Stimulated activated naive B cell treated with anti-CD40 and anti-IgM and Interleukin-4, amounts not matched to agents 10 μg/mL and 1 μg/mL and 100 μg/mL, for 72 hours (primary cell): ENCODE measurements at regions not wholly inside any gene's neighbourhood (a gene's known extent, or its start where the extent isn't known, plus 50 kb on each side); places are given as distances from the start of the nearest gene placed in this dataset.

Experiments
- ATAC-seq, 2 donors: fragments of 150-1000 bp; cut with Tn5 transposase; replicated peaks; 2 replicates each; pipeline ENCODE4 v1.10.0; 2021; ENCODE audit warnings: moderate library complexity in 1 of 2
- DNase-seq: peaks from one replicate; pipeline ENCODE4 v3.0.0; 2021
- H3K27ac Mint-ChIP-seq: one replicate; pipeline ENCODE4 v1.8.0; 2022; ENCODE audit warnings: mild to moderate bottlenecking, mixed read lengths
- H3K27me3 Mint-ChIP-seq, 2 donors: one replicate each; pipeline ENCODE4 v1.8.0; 2022; ENCODE audit warnings: mixed read lengths in 2 of 2
- H3K36me3 Mint-ChIP-seq, 2 donors: one replicate each; pipeline ENCODE4 v1.8.0; 2022; ENCODE audit warnings: mixed read lengths in 2 of 2, mild to moderate bottlenecking in 1 of 2
- H3K4me1 Mint-ChIP-seq, 2 donors: one replicate each; pipeline ENCODE4 v1.8.0; 2022; ENCODE audit warnings: mixed read lengths in 2 of 2, mild to moderate bottlenecking in 1 of 2
- H3K4me3 Mint-ChIP-seq, 2 donors: one replicate each; pipeline ENCODE4 v1.8.0; 2022; ENCODE audit warnings: mild to moderate bottlenecking in 2 of 2, mixed read lengths in 2 of 2, moderate library complexity in 1 of 2
- H3K9me3 Mint-ChIP-seq, 2 donors: one replicate each; pipeline ENCODE4 v1.8.0; 2022; ENCODE audit warnings: mixed read lengths in 2 of 2, mild to moderate bottlenecking in 1 of 2

DNA sequence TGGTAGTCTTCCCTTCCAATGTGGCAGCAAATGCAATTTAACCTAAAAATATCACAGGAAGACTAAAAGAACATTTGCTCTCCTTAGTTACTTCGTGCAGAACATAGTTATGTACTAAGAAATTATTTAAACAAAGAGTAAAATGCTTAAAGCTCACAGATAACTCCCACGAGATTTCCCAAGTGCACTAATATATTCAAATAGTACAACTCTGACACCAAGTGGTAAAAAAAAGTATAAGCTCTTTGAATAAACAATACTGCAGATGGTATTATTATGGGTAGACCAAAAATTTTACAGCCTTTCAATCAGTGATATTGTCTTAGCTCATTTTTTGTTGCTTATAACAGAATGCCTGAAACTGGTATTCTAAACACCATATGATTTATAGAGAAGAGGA, 52.8 kb upstream of the FILIP1 start:
- Mint-ChIP-seq H3K4me3 (no peak overlapping the region), H3K4me1 (peaks cover 4 to 7% of the 10 kb centered on the region in 2 donors), H3K9me3 (no peaks in the 10 kb centered on the region), H3K36me3 (no peaks in the 10 kb centered on the region), H3K27ac (no peak overlapping the region), H3K27me3 (peaks cover 5 to 22% of the 10 kb centered on the region in 2 donors)
- DNase-seq (no peak), ATAC-seq (no peak)

DNA sequence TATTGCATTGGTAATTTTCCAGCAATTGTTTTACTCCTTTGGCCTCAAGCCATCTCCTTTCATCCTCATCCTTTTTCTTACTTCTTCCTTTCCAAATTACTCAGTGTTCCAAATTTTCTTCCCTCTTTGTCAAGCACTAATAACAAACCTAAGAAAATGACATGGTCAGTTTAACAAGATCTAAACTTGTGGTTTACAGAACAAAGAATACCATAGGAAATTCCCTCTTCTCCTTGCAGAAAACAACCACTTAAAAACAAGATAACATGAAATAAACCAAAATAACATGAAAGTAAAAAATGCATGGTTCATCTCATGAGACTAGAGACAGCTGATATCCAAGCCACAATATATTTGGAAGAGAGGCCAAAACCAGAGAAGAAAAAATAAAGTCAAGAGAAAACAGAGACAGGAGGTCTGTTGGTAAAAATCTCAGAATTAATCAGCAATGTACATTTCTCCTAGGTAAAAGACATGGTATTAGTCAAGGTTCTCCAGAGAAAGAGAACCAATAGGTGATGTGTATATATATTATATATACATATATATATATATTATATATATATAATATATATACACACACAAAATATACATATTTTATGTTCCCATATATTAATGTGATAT, 51.0 kb upstream of the SENP6 start:
- ATAC-seq: peak; percentile 38 to 56
- H3K27ac Mint-ChIP-seq: no peak overlapping the region
- H3K4me1 Mint-ChIP-seq: peaks cover 5 to 7% of the 10 kb centered on the region in 2 donors
- no peaks in the 10 kb centered on the region for H3K9me3 Mint-ChIP-seq
- no peak for DNase-seq
- no peak overlapping the region for H3K4me3 Mint-ChIP-seq
- H3K27me3 Mint-ChIP-seq: peaks cover 4 to 14% of the 10 kb centered on the region in 2 donors
- H3K36me3 Mint-ChIP-seq: no peaks in the 10 kb centered on the region

DNA sequence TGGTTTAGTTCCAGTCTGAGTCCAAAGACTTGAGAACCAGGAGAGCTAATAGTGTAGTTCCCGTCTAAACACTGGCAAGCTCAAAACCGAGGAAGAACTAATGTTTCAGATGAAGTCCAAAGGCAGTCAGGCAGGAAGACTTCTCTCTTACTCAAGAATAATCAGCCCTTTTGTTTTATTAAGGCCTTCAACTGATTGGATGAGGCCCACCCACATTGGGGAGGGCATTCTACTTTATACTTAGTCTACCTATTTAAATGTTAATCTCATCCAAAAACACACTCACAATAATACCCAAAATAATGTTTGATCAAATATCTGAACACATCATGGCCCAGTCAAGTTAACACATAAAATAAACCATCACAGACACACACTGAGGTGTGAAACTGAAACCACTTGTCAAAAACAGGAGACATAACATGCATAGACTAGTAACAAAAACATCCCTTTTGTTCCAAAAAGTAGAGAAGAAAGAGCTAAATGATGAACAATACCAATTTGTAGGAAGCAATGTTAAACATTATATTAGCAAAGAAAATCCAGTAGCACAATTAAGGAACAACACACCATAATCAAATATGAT, 50.2 kb upstream of the SENP6 start:
- ATAC-seq: no peak
- no peak overlapping the region for H3K4me3 Mint-ChIP-seq
- H3K4me1 Mint-ChIP-seq: peaks cover 5 to 7% of the 10 kb centered on the region in 2 donors
- no peaks in the 10 kb centered on the region for H3K9me3 Mint-ChIP-seq
- H3K36me3 Mint-ChIP-seq: no peaks in the 10 kb centered on the region
- no peak overlapping the region for H3K27ac Mint-ChIP-seq
- no peak for DNase-seq
- H3K27me3 Mint-ChIP-seq: peaks cover 4 to 14% of the 10 kb centered on the region in 2 donors
